Glutamatergic neuron (in vitro differentiated cells): ENCODE measurements at regions not wholly inside any gene's neighbourhood (a gene's known extent, or its start where the extent isn't known, plus 50 kb on each side); places are given as distances from the start of the nearest gene placed in this dataset.

ENCODE experiments used
- DNase-seq: peaks from one replicate; pipeline ENCODE4 v3.0.0; 2022
- H3K27ac Mint-ChIP-seq: one replicate; pipeline ENCODE4 v1.8.0; 2020; ENCODE audit warnings: mild to moderate bottlenecking, mixed read lengths, inconsistent platforms; ENCODE audit not compliant: unreplicated experiment
- H3K27me3 Mint-ChIP-seq: one replicate; pipeline ENCODE4 v1.8.0; 2020; ENCODE audit warnings: mild to moderate bottlenecking, moderate library complexity, mixed read lengths, inconsistent platforms; ENCODE audit not compliant: unreplicated experiment
- H3K36me3 Mint-ChIP-seq: one replicate; pipeline ENCODE4 v1.8.0; 2020; ENCODE audit warnings: mild to moderate bottlenecking, mixed read lengths, inconsistent platforms; ENCODE audit not compliant: unreplicated experiment
- H3K4me1 Mint-ChIP-seq: one replicate; pipeline ENCODE4 v1.8.0; 2020; ENCODE audit warnings: mild to moderate bottlenecking, low read depth, mixed read lengths, inconsistent platforms; ENCODE audit not compliant: unreplicated experiment
- H3K4me3 Mint-ChIP-seq: one replicate; pipeline ENCODE4 v1.8.0; 2020; ENCODE audit warnings: mild to moderate bottlenecking, mixed read lengths, inconsistent platforms; ENCODE audit not compliant: unreplicated experiment
- H3K9me3 Mint-ChIP-seq: one replicate; pipeline ENCODE4 v1.8.0; 2020; ENCODE audit warnings: mild to moderate bottlenecking, moderate library complexity, mixed read lengths, inconsistent platforms; ENCODE audit not compliant: unreplicated experiment
- CTCF ChIP-seq: fragments of 200-600 bp; sonication (generic); IDR thresholded peaks from one replicate; pipeline ENCODE4 v1.5.0; 2021; ENCODE audit not compliant: partially characterized antibody, unreplicated experiment

DNA sequence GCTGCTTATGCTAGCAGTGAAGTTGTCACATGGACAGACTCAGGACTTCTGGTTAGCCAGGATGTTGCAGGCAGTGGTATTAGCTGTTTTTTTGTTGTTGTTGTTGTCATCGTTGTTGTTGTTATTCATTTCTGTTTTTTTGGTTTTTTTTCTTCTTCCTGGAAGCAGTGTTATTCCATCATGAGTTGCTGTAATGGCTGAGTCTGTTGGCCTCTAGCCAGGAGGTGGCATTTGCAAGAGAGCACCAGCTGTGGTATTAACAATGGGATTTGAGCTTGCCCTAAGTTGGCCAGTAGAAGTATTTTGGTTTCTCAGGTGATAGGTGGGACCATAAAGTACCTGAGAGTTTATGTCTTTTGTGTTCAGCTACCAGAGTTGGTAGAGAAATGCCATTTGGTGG lies 561.1 kb downstream of the KCTD16 start:
- H3K27me3 Mint-ChIP-seq, result peaks cover 4% of the 10 kb centered on the region
- H3K4me1 Mint-ChIP-seq, result no peaks in the 10 kb centered on the region
- H3K36me3 Mint-ChIP-seq, result no peaks in the 10 kb centered on the region
- no peak overlapping the region for H3K4me3 Mint-ChIP-seq
- TF ChIP-seq CTCF, result no peak
- no peak overlapping the region for H3K27ac Mint-ChIP-seq
- H3K9me3 Mint-ChIP-seq, result peaks cover 3% of the 10 kb centered on the region
- no peak for DNase-seq

DNA sequence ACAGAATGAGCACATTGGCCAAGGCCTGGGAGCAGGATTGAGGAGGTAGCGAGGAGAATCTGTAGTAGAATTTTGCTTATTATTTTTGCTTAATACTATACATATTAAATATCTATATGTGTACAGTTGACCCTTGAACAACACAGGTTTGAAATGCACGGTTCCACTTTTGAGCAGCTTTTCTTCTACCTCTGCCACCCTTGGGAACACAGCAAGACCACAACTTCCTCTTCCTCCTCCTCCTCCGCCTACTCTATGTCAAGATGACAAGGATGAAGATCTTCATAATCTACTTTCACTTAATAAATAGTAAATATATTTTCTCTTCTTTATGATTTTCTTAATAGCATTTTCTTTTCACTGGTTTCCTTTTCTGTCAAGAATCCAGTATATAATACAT lies 541.4 kb downstream of the KCTD16 start:
- TF ChIP-seq CTCF, result no peak
- no peaks in the 10 kb centered on the region for H3K9me3 Mint-ChIP-seq
- H3K4me3 Mint-ChIP-seq, result no peak overlapping the region
- no peaks in the 10 kb centered on the region for H3K27me3 Mint-ChIP-seq
- no peak for DNase-seq
- H3K36me3 Mint-ChIP-seq, result no peaks in the 10 kb centered on the region
- H3K27ac Mint-ChIP-seq, result no peak overlapping the region
- H3K4me1 Mint-ChIP-seq, result peaks cover 2% of the 10 kb centered on the region

- Mint-ChIP-seq H3K36me3 (no peaks in the 10 kb centered on the region), H3K27me3 (no peaks in the 10 kb centered on the region), H3K9me3 (no peaks in the 10 kb centered on the region), H3K4me1 (peaks cover 2% of the 10 kb centered on the region), H3K4me3 (no peak overlapping the region), H3K27ac (no peak overlapping the region)
- DNase-seq, result no peak
- no peak for TF ChIP-seq CTCF
These were observed 540.5 kb downstream of the KCTD16 start for GRCh38 chr5:144711172-144711571.

- no peak for TF ChIP-seq CTCF
- Mint-ChIP-seq H3K4me3 (no peak overlapping the region), H3K9me3 (no peaks in the 10 kb centered on the region), H3K36me3 (no peaks in the 10 kb centered on the region), H3K4me1 (peaks cover 2% of the 10 kb centered on the region), H3K27ac (no peak overlapping the region), H3K27me3 (no peaks in the 10 kb centered on the region)
- DNase-seq, result no peak
These were observed 540.0 kb downstream of the KCTD16 start for GRCh38 chr5:144710637-144711036.

GRCh38 chr5:144703776-144704175 lies 533.1 kb downstream of the KCTD16 start:
- H3K4me3 Mint-ChIP-seq, result no peak overlapping the region
- DNase-seq, result no peak
- TF ChIP-seq CTCF, result no peak
- no peaks in the 10 kb centered on the region for H3K36me3 Mint-ChIP-seq
- H3K27me3 Mint-ChIP-seq, result no peaks in the 10 kb centered on the region
- no peak overlapping the region for H3K27ac Mint-ChIP-seq
- H3K9me3 Mint-ChIP-seq, result no peaks in the 10 kb centered on the region
- no peaks in the 10 kb centered on the region for H3K4me1 Mint-ChIP-seq
